Trophoblast cell (in vitro differentiated cells and primary cell): ENCODE measurements at regions not wholly inside any gene's neighbourhood (a gene's known extent, or its start where the extent isn't known, plus 50 kb on each side); places are given as distances from the start of the nearest gene placed in this dataset.

Source experiments
- DNase-seq, 2 donors: peaks; one replicate each; pipeline ENCODE4 v3.0.0-alpha.2; 2016
- H2AFZ ChIP-seq: 2 replicates; pipeline ENCODE4 v1.6.1; 2013; ENCODE audit warnings: low read length, moderate library complexity, mild to moderate bottlenecking; ENCODE audit not compliant: insufficient read depth, poor library complexity
- H2AK5ac ChIP-seq: 2 replicates; pipeline ENCODE4 v1.6.1; 2013; ENCODE audit warnings: mild to moderate bottlenecking, low read length
- H2BK120ac ChIP-seq: 2 replicates; pipeline ENCODE4 v1.6.1; 2013; ENCODE audit warnings: low read length, mild to moderate bottlenecking, moderate library complexity; ENCODE audit not compliant: insufficient read depth, poor library complexity
- H2BK12ac ChIP-seq: 2 replicates; pipeline ENCODE4 v1.6.1; 2013; ENCODE audit warnings: mild to moderate bottlenecking, low read length, moderate library complexity
- H2BK5ac ChIP-seq: 2 replicates; pipeline ENCODE4 v1.6.1; 2013; ENCODE audit warnings: low read length, low read depth, moderate library complexity, mild to moderate bottlenecking; ENCODE audit not compliant: poor library complexity
- H3K14ac ChIP-seq: 2 replicates; pipeline ENCODE4 v1.6.1; 2013; ENCODE audit warnings: mild to moderate bottlenecking, low read length
- H3K18ac ChIP-seq: 2 replicates; pipeline ENCODE4 v1.6.1; 2013; ENCODE audit warnings: mild to moderate bottlenecking, low read length
- H3K23ac ChIP-seq: 2 replicates; pipeline ENCODE4 v1.6.1; 2013; ENCODE audit warnings: low read length
- H3K27ac ChIP-seq: 2 replicates; pipeline ENCODE4 v1.5.1; 2013; ENCODE audit warnings: low read depth, mild to moderate bottlenecking, inconsistent platforms, low read length, moderate library complexity
- H3K27me3 ChIP-seq: 2 replicates; pipeline ENCODE4 v1.6.1; 2013; ENCODE audit warnings: inconsistent platforms, mild to moderate bottlenecking, low read length, moderate library complexity; ENCODE audit not compliant: insufficient read depth
- H3K36me3 ChIP-seq, 2 experiments: 1 replicate in 1 of 2; 2 replicates in 1 of 2; pipeline ENCODE4 v1.6.1; 2013; ENCODE audit warnings: low read length in 2 of 2, mild to moderate bottlenecking in 2 of 2, moderate library complexity in 1 of 2; ENCODE audit not compliant: insufficient read depth in 2 of 2, control insufficient read depth in 1 of 2
- H3K4ac ChIP-seq: 2 replicates; pipeline ENCODE4 v1.6.1; 2013; ENCODE audit warnings: low read depth, mild to moderate bottlenecking, low read length, moderate library complexity
- H3K4me1 ChIP-seq, 2 experiments: 1 replicate in 1 of 2; 2 replicates in 1 of 2; pipeline ENCODE4 v1.6.1; 2013; ENCODE audit warnings: low read length in 2 of 2, mild to moderate bottlenecking in 2 of 2, moderate library complexity in 1 of 2; ENCODE audit not compliant: insufficient read depth in 2 of 2, control insufficient read depth in 1 of 2
- H3K4me2 ChIP-seq: 2 replicates; pipeline ENCODE4 v1.6.1; 2013; ENCODE audit warnings: inconsistent platforms, mild to moderate bottlenecking, low read length, moderate library complexity
- H3K4me3 ChIP-seq: 2 replicates; pipeline ENCODE4 v1.5.1; 2013; ENCODE audit warnings: mild to moderate bottlenecking, low read depth, low read length, inconsistent platforms
- H3K79me1 ChIP-seq: one replicate; pipeline ENCODE4 v1.6.1; 2013; ENCODE audit warnings: low read length
- H3K79me2 ChIP-seq: 2 replicates; pipeline ENCODE4 v1.6.1; 2013; ENCODE audit warnings: low read length, mild to moderate bottlenecking; ENCODE audit not compliant: control insufficient read depth, insufficient read depth, poor library complexity
- H3K9ac ChIP-seq: 2 replicates; pipeline ENCODE4 v1.6.1; 2013; ENCODE audit warnings: mild to moderate bottlenecking, low read length
- H3K9me3 ChIP-seq: 2 replicates; pipeline ENCODE4 v1.6.1; 2013; ENCODE audit warnings: low read depth, mild to moderate bottlenecking, control low read depth, inconsistent platforms, low read length; ENCODE audit not compliant: insufficient read depth
- H4K12ac ChIP-seq: 2 replicates; pipeline ENCODE4 v1.6.1; 2013; ENCODE audit warnings: low read depth, mild to moderate bottlenecking, low read length, moderate library complexity
- H4K8ac ChIP-seq: 2 replicates; pipeline ENCODE4 v1.6.1; 2013; ENCODE audit warnings: low read depth, mild to moderate bottlenecking, low read length, moderate library complexity
- H4K91ac ChIP-seq: one replicate; pipeline ENCODE4 v1.6.1; 2013; ENCODE audit warnings: low read depth, mild to moderate bottlenecking, low read length, moderate library complexity
- WGBS: extraction: QIAGEN DNeasy Blood & Tissue Kit; methylation state at CpG from one replicate; pipeline ENCODE4 v1.1.7; 2013; ENCODE audit warnings: missing lambda C conversion rate; ENCODE audit not compliant: insufficient read length, insufficient coverage; ENCODE audit errors: extremely low coverage; 5-methylcytosine and 5-hydroxymethylcytosine counted together

- H4K8ac ChIP-seq = no peak overlapping the region
- no peak overlapping the region for H3K4ac ChIP-seq
- H3K79me2 ChIP-seq = no peaks in the 10 kb centered on the region
- WGBS = no CpG with 5 or more reads among the region's 7 CpGs
- peaks cover 3% of the 10 kb centered on the region for H3K9me3 ChIP-seq
- H3K4me3 ChIP-seq = no peak overlapping the region
- H4K91ac ChIP-seq = no peak overlapping the region
- no peaks in the 10 kb centered on the region for H3K79me1 ChIP-seq
- H3K27ac ChIP-seq = no peak overlapping the region
- H2BK120ac ChIP-seq = no peak overlapping the region
- H3K4me1 ChIP-seq = peaks cover 2% of the 10 kb centered on the region in 2 experiments
- H2AK5ac ChIP-seq = no peak overlapping the region
- no peak overlapping the region for H3K23ac ChIP-seq
- no peak for DNase-seq
- no peak overlapping the region for H2AFZ ChIP-seq
- no peak overlapping the region for H2BK12ac ChIP-seq
- no peak overlapping the region for H3K9ac ChIP-seq
- no peak overlapping the region for H3K14ac ChIP-seq
- no peak overlapping the region for H4K12ac ChIP-seq
- H2BK5ac ChIP-seq = no peak overlapping the region
- no peaks in the 10 kb centered on the region for H3K36me3 ChIP-seq
- no peak overlapping the region for H3K4me2 ChIP-seq
- H3K18ac ChIP-seq = no peak overlapping the region
- no peaks in the 10 kb centered on the region for H3K27me3 ChIP-seq
These were observed 230.5 kb downstream of the SYK start for GRCh38 chr9:91032121-91032531.

GRCh38 chr9:91033270-91033669, 231.7 kb downstream of the SYK start:
- Histone ChIP-seq H3K36me3 (no peaks in the 10 kb centered on the region), H3K23ac (no peak overlapping the region), H3K14ac (no peak overlapping the region), H3K9ac (no peak overlapping the region), H3K27me3 (no peaks in the 10 kb centered on the region), H4K12ac (no peak overlapping the region), H3K9me3 (peaks cover 2% of the 10 kb centered on the region), H3K4me3 (no peak overlapping the region), H3K4me2 (no peak overlapping the region), H2BK5ac (no peak overlapping the region), H4K91ac (no peak overlapping the region), H3K4me1 (peaks cover 4 to 10% of the 10 kb centered on the region in 2 experiments), H3K18ac (no peak overlapping the region), H3K4ac (no peak overlapping the region), H3K27ac (no peak overlapping the region), H2AFZ (no peak overlapping the region), H2BK120ac (no peak overlapping the region), H2BK12ac (no peak overlapping the region), H3K79me2 (no peaks in the 10 kb centered on the region), H2AK5ac (no peak overlapping the region), H4K8ac (no peak overlapping the region), H3K79me1 (peaks cover 2% of the 10 kb centered on the region)
- no CpG with 5 or more reads among the region's 5 CpGs for WGBS
- DNase-seq = no peak

- no peaks in the 10 kb centered on the region for H3K27me3 ChIP-seq
- H2BK12ac ChIP-seq = no peak overlapping the region
- peak; percentile 25 to 71 for DNase-seq
- no peak overlapping the region for H3K9ac ChIP-seq
- no peaks in the 10 kb centered on the region for H3K36me3 ChIP-seq
- peaks cover 7 to 13% of the 10 kb centered on the region in 2 experiments for H3K4me1 ChIP-seq
- peaks cover 2% of the 10 kb centered on the region for H3K79me1 ChIP-seq
- no peak overlapping the region for H3K23ac ChIP-seq
- no peak overlapping the region for H3K4me3 ChIP-seq
- no peak overlapping the region for H4K12ac ChIP-seq
- H3K14ac ChIP-seq = no peak overlapping the region
- H3K18ac ChIP-seq = no peak overlapping the region
- no peak overlapping the region for H2AK5ac ChIP-seq
- H3K9me3 ChIP-seq = peaks cover 3% of the 10 kb centered on the region
- H2AFZ ChIP-seq = no peak overlapping the region
- no peak overlapping the region for H3K4ac ChIP-seq
- no peaks in the 10 kb centered on the region for H3K79me2 ChIP-seq
- no peak overlapping the region for H3K27ac ChIP-seq
- no peak overlapping the region for H4K91ac ChIP-seq
- no CpG with 5 or more reads among the region's 3 CpGs for WGBS
- H2BK5ac ChIP-seq = no peak overlapping the region
- H2BK120ac ChIP-seq = no peak overlapping the region
- no peak overlapping the region for H3K4me2 ChIP-seq
- H4K8ac ChIP-seq = no peak overlapping the region
These were observed 232.2 kb downstream of the SYK start for GRCh38 chr9:91033797-91034196.

- Histone ChIP-seq H3K9me3 (peaks cover 3% of the 10 kb centered on the region), H4K91ac (no peak overlapping the region), H2AFZ (no peak overlapping the region), H3K36me3 (no peaks in the 10 kb centered on the region), H3K4me1 (peaks cover 7 to 13% of the 10 kb centered on the region in 2 experiments), H3K27me3 (no peaks in the 10 kb centered on the region), H2BK5ac (no peak overlapping the region), H3K79me2 (no peaks in the 10 kb centered on the region), H2AK5ac (no peak overlapping the region), H2BK12ac (no peak overlapping the region), H3K9ac (no peak overlapping the region), H3K4ac (no peak overlapping the region), H3K4me2 (no peak overlapping the region), H3K14ac (no peak overlapping the region), H3K18ac (no peak overlapping the region), H3K27ac (no peak overlapping the region), H4K8ac (no peak overlapping the region), H3K4me3 (no peak overlapping the region), H3K23ac (no peak overlapping the region), H2BK120ac (no peak overlapping the region), H3K79me1 (peaks cover 2% of the 10 kb centered on the region), H4K12ac (no peak overlapping the region)
- no CpG with 5 or more reads among the region's 9 CpGs for WGBS
- DNase-seq = no peak
These were observed 232.9 kb downstream of the SYK start for GRCh38 chr9:91034521-91034920.
